ENCODE measurements at regions not wholly inside any gene's neighbourhood (a gene's known extent, or its start where the extent isn't known, plus 50 kb on each side); places are given as distances from the start of the nearest gene placed in this dataset.

DNA sequence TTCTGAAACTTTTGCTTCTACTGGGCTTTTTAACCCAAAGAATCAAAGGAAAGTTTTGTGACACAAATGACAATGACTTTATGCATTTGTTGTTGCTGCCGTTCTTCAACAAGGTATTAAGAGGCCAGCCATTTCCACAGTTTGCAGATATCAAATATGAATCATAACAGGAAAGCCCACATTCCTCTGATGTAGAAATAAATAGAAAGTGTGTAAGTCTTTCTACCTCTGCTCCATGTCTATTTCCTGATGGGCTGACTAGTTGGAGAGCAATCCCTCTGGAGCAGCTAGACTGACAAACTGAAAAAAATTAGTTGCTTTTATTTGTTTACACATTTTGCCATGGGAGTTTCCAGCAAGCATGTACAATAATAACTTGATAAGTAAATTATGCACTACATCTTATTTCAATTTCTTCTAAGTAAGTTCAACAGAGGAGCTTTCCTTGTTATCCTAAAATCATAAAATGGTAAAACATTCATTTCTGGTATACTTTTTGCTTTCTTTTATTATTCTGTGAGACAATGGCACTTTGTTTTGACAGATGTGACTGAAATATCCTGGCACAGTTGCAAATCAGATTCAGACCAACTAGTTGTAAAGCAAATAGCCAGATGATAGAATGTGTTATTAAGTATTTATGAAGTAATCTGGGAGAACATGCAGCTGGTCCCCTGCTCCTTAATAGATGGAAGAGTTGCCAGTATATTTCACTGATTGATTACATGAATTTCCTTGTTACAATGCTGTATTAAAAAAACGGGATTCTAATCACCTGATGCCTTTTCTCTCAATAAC lies 266.7 kb downstream of the METTL4 start:
- no peak for DNase-seq (ENCODE audit: extremely low spot score)
- TF ChIP-seq FOXA1 (IDR thresholded peaks at IDR 0.05) (no peak), SP1 (IDR thresholded peaks at IDR 0.05) (no peak), CTBP1 (IDR thresholded peaks at IDR 0.05; ENCODE audit: borderline replicate concordance) (no peak), FOXM1 (IDR thresholded peaks at IDR 0.05; ENCODE audit: borderline replicate concordance) (no peak), LEF1 (IDR thresholded peaks at IDR 0.05; ENCODE audit: borderline replicate concordance) (no peak), HDGF (IDR thresholded peaks at IDR 0.05; ENCODE audit: borderline replicate concordance) (no peak), NFRKB (IDR thresholded peaks at IDR 0.05) (no peak), ARNT (IDR thresholded peaks at IDR 0.05) (no peak)
- TF ChIP-seq, protein P1, sequence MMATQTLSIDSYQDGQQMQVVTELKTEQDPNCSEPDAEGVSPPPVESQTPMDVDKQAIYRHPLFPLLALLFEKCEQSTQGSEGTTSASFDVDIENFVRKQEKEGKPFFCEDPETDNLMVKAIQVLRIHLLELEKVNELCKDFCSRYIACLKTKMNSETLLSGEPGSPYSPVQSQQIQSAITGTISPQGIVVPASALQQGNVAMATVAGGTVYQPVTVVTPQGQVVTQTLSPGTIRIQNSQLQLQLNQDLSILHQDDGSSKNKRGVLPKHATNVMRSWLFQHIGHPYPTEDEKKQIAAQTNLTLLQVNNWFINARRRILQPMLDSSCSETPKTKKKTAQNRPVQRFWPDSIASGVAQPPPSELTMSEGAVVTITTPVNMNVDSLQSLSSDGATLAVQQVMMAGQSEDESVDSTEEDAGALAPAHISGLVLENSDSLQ (IDR thresholded peaks at IDR 0.05): no peak
- POLR2A ChIA-PET: no interaction called here
- CTCF ChIA-PET: no interaction called here

DNA sequence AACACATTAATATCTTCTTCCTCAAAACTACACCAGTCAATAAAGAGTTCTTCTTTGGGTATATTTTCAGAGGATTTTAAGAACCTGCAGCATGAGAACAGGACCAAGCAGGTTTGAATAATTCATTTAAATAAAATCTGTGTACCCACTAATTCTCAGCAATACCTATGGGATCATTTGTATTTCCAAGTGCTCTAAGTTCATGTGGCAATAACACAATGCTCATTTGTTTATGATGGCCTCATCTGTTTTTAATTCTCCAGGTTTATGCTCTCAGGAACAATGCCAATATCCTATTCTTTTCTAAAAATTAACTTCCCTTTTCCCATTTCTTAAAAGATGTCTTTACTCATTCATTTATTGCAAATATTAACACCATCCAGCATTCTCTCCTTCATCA lies 264.7 kb downstream of the METTL4 start:
- TF ChIP-seq, protein P1 (IDR thresholded peaks at IDR 0.05): no peak
- TF ChIP-seq NFRKB (IDR thresholded peaks at IDR 0.05) (no peak), SUZ12 (IDR thresholded peaks at IDR 0.05) (no peak), FOXM1 (IDR thresholded peaks at IDR 0.05; ENCODE audit: borderline replicate concordance) (no peak), FOXA1 (IDR thresholded peaks at IDR 0.05) (no peak), L3MBTL2 (conservative IDR thresholded peaks at IDR 0.05) (no peak), LEF1 (IDR thresholded peaks at IDR 0.05; ENCODE audit: borderline replicate concordance) (no peak), SP1 (IDR thresholded peaks at IDR 0.05) (no peak)
- ChIA-PET CTCF (no interaction called here), POLR2A (no interaction called here)
- no peak for DNase-seq (ENCODE audit: extremely low spot score)

GRCh38 chr18:2310886-2311285 lies 260.4 kb downstream of the METTL4 start:
- POLR2A ChIA-PET: no interaction called here
- CTCF ChIA-PET: no interaction called here
- TF ChIP-seq ZNF384 (IDR thresholded peaks at IDR 0.05) (no peak), HDGF (IDR thresholded peaks at IDR 0.05; ENCODE audit: borderline replicate concordance) (no peak), LEF1 (IDR thresholded peaks at IDR 0.05; ENCODE audit: borderline replicate concordance) (no peak)
- no peak for DNase-seq (ENCODE audit: extremely low spot score)

DNA sequence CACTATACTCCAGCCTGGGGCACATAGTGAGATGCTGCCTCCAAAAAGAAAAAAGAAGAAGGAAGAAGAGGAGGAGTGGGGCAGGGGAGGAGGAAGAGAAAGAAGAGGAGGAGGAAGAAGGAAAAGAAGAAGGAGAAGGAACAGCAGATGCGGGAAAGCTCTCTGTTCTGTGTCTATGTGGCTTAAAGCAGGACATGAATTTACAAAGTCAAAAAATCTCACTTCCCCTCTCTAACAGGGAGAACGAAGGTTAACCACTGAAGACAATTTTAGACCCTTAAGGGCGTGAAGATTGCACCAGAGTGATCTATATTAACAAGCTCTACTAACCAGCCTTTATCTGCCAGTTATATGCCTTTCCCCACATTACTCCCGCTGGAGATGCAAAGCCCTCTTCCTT lies 258.9 kb downstream of the METTL4 start:
- DNase-seq (ENCODE audit: extremely low spot score): no peak
- POLR2A ChIA-PET: no interaction called here
- TF ChIP-seq SP1 (IDR thresholded peaks at IDR 0.05) (no peak), SUZ12 (IDR thresholded peaks at IDR 0.05) (no peak), CTBP1 (IDR thresholded peaks at IDR 0.05; ENCODE audit: borderline replicate concordance) (no peak), ELF4 (IDR thresholded peaks at IDR 0.05) (no peak), ZNF384 (IDR thresholded peaks at IDR 0.05) (no peak), LEF1 (IDR thresholded peaks at IDR 0.05; ENCODE audit: borderline replicate concordance) (no peak), BHLHE40 (IDR thresholded peaks at IDR 0.05; ENCODE audit: borderline replicate concordance) (no peak), ARNT (IDR thresholded peaks at IDR 0.05) (no peak), HDGF (IDR thresholded peaks at IDR 0.05; ENCODE audit: borderline replicate concordance) (no peak), NFRKB (IDR thresholded peaks at IDR 0.05) (no peak), FOXA1 (IDR thresholded peaks at IDR 0.05) (no peak), FOXK2 (IDR thresholded peaks at IDR 0.05) (no peak), L3MBTL2 (conservative IDR thresholded peaks at IDR 0.05) (no peak), TARDBP (IDR thresholded peaks at IDR 0.05) (no peak), FOXM1 (IDR thresholded peaks at IDR 0.05; ENCODE audit: borderline replicate concordance) (no peak)
- TF ChIP-seq, protein P1 (IDR thresholded peaks at IDR 0.05): no peak

DNA sequence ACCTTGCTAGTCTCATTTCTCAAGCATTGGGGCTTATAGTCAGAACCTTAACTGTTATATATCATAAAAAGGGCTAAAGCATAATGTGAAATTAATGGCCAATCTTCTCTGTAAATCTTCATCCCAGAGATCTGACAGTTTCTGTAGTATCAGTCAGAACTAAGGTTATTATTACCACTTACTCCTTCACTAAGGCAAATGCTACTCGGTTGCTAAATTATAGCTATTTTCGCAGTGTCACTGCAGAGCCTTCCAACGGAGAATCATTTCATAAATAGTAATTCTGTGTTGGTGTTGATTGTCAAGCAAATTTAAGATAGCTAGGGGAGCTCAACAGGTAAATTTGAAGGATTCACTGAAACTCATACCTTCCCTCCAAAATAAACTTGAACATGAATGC lies 258.0 kb downstream of the METTL4 start:
- CTCF ChIA-PET: no interaction called here
- no peak for TF ChIP-seq CTBP1 (IDR thresholded peaks at IDR 0.05; ENCODE audit: borderline replicate concordance)
- no peak for TF ChIP-seq SP1 (IDR thresholded peaks at IDR 0.05)
- no peak for TF ChIP-seq LEF1 (IDR thresholded peaks at IDR 0.05; ENCODE audit: borderline replicate concordance)
- DNase-seq (ENCODE audit: extremely low spot score): no peak
- POLR2A ChIA-PET: no interaction called here

More for the DNA sequence above, 258.9 kb downstream of the METTL4 start:
- CTCF ChIA-PET: no interaction called here

DNA sequence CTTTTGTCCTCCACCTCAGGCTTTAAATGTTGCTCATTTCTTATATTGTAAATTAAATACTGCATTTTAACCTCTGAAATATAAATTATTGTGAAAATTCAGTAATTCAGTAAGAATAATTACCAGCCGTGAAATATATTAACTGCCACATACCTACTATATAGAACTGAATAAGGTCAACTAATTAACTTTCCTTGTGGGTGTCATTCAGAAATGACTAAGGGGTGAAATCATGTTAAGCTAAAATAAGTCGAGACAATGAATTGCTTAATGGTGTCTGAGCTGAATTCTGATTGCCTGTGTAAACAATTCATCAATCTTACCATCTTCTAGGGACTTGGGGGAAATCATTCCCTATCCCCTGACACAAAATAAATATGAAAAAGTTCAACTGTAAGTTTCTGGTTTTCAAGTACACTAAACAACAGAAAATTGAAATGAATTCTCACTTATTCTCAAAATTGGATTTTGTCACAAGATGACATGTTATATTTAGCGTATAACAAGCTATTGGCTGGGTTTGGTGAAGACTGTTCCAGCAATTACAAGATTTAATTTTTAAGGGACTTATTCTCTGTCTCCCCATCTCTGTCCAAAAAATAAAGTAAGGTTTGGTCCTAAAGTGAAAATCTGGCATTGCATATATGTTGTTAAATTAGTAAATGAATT lies 255.1 kb downstream of the METTL4 start:
- no peak for TF ChIP-seq FOXM1 (IDR thresholded peaks at IDR 0.05; ENCODE audit: borderline replicate concordance)
- no peak for TF ChIP-seq ARNT (IDR thresholded peaks at IDR 0.05)
- no peak for TF ChIP-seq NFRKB (IDR thresholded peaks at IDR 0.05)
- TF ChIP-seq CTBP1 (IDR thresholded peaks at IDR 0.05; ENCODE audit: borderline replicate concordance): no peak
- no peak for TF ChIP-seq SP1 (IDR thresholded peaks at IDR 0.05)
- TF ChIP-seq L3MBTL2 (conservative IDR thresholded peaks at IDR 0.05): no peak
- TF ChIP-seq ZNF384 (IDR thresholded peaks at IDR 0.05): no peak
- no peak for TF ChIP-seq FOXK2 (IDR thresholded peaks at IDR 0.05)
- no peak for TF ChIP-seq TARDBP (IDR thresholded peaks at IDR 0.05)
- CTCF ChIA-PET: no interaction called here

More for the DNA sequence above, 255.1 kb downstream of the METTL4 start:
- no peak for DNase-seq (ENCODE audit: extremely low spot score)
- POLR2A ChIA-PET: no interaction called here

Data from HEK293T (cell line).